HG03460 (cell line): ENCODE measurements at regions not wholly inside any gene's neighbourhood (a gene's known extent, or its start where the extent isn't known, plus 50 kb on each side); places are given as distances from the start of the nearest gene placed in this dataset.
"Not testable (repeated sequence)": the region's sequence is repeated elsewhere in the genome, so short reads cannot be mapped to it uniquely, and the experiment has no call there.

ENCODE experiments used
- ATAC-seq: cut with Tn5 transposase; IDR thresholded peaks from one replicate; pipeline ENCODE4 v1.9.1; 2021; ENCODE audit not compliant: unreplicated experiment

GRCh38 chr6:92408350-92408749, 1011.0 kb downstream of the EPHA7 start:
- no peak for ATAC-seq

- no peak for ATAC-seq
These were observed 1015.1 kb downstream of the EPHA7 start for GRCh38 chr6:92404281-92404680.

DNA sequence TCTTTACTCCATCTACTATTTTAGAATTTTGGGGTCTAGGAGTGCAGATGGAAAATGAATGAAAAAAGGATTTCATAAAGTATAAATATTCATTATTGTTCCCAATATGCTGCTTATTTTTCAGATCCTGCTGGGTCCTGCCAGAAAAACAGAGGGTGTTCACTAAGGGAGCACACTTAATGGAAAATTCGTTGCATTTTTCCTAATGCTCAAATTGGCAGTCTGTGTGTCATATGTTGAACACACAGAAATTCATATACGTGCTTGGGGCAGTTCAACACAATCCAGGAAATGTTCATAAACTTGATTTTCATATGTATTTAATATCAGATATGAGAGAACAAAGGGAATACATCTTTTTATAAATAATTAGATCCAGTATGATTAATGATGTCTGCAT, 1019.4 kb downstream of the EPHA7 start:
- ATAC-seq: no peak

GRCh38 chr6:92388706-92389105, 1030.7 kb downstream of the EPHA7 start:
- ATAC-seq: not testable (repeated sequence)

GRCh38 chr6:92380803-92381601, 1038.4 kb downstream of the EPHA7 start:
- no peak for ATAC-seq

DNA sequence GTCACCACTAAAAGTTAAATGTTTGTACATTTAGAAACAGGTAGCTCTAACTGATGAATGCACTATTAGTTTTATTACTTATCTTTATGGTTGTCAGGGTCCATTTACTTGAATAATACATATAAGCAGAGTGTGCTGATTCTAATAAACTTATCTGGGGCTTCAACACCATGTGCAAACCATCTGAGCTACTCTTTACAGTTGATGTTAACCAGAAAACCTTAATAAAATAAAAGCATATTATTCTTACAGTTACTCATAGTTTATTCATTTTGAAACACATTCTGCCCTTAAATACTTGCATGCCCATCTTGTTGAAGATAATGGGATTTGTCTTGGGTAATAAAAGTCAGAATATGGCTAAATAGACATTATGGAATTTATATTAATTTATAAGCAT, 1042.2 kb downstream of the EPHA7 start:
- ATAC-seq: no peak

- no peak for ATAC-seq
These were observed 1042.7 kb downstream of the EPHA7 start for GRCh38 chr6:92376691-92377090.

- ATAC-seq: no peak
These were observed 1047.8 kb downstream of the EPHA7 start for GRCh38 chr6:92371211-92372208.

- no peak for ATAC-seq
These were observed 1050.0 kb downstream of the EPHA7 start for GRCh38 chr6:92369309-92369708.

DNA sequence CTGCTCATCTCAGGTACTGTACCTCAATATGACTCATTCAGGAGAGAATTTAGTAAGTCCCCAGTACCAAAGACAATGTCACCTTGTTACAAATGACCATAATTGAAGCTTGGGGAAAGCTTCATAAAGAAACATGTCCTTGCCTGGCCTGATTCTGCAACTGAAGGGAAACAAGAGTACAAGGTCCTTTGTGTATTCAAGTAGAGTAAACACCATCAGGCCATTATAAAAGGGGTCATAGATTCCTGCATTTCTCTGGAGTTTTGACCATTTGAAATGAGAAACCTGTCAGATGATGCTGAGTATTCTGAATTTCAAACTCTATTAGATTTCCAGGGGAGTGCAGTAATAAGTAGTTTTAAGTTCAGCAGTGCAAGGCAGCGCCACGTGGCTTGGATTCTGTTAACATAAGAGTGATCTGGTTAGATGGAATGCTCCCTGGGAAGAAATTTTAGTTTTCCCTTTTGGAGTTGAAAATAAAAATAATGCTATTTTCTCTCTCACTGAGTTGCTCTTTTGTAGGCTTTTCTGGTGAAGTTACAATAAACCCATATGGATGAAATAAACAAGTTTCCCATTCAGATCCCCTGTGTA, 1054.3 kb downstream of the EPHA7 start:
- ATAC-seq: no peak

- ATAC-seq: no peak
These were observed 1056.2 kb downstream of the EPHA7 start for GRCh38 chr6:92363111-92363510.

- no peak for ATAC-seq
These were observed 1057.0 kb downstream of the EPHA7 start for GRCh38 chr6:92362404-92362803.

GRCh38 chr6:92361990-92362389, 1057.4 kb downstream of the EPHA7 start:
- no peak for ATAC-seq

DNA sequence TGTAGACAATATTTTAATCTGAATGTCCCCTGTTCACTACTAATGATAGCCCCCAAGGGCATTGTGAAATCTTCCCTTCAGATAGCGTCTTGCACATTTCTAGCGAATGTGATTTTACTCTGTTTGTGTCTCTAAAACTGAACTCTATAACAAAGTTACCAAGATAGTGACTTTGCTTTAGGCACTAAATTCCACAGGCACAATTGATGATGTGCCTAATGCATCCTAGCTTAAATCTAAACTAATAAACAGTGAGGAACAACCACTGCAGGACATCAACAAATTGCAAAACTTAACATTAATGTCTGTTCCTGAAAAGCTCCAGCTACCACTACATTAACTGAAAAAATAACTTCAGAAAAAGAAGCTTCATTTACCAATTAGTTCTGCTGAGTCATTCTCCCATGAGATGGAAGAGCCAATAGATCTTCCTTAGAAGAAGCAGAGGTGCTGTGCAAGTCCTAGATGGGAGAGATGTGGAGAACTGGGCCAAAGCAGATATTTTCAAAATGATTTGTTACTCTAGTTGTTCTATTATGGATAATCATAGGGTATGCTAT, 1065.0 kb downstream of the EPHA7 start:
- no peak for ATAC-seq

DNA sequence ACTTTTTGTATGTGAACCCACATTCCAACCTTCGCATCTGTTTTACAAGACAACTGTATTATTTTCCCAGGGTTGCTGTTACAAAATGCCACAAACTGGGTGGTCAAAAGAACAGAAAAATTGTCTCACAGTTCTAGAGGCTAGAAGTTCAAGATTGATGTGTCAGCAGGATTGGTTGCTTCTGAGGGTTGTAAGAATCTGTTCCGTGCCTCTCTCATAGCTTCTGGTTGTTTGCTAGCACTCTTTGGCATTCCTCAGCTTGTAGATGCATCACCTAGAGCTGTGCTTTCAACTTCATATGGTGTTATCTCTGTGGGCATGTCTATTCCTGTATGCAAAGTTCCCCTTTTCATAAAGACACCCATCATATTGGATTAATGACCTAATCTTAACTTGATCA, 1067.2 kb downstream of the EPHA7 start:
- ATAC-seq: no peak

- no peak for ATAC-seq
These were observed 1078.2 kb downstream of the EPHA7 start for GRCh38 chr6:92341201-92341600.

GRCh38 chr6:92339936-92340640, 1079.3 kb downstream of the EPHA7 start:
- no peak for ATAC-seq

DNA sequence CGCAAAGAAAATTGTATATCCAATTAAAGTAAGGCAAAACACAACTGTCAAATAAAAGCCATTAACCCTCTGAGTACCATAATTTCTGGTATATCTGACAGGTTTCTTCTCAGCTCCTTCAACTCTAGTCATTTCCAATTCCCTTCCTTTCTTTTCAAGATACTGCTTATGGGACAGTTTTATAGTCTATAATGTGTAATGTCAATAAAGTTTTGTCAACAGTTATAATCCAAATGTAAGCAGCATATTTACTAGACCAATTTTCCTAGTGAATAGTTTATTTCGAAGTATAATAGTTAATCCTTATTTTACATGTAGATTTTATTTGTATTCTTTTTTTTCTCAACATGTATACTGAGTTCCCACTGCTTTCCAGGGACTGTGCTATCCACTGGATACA, 1081.8 kb downstream of the EPHA7 start:
- ATAC-seq: no peak

DNA sequence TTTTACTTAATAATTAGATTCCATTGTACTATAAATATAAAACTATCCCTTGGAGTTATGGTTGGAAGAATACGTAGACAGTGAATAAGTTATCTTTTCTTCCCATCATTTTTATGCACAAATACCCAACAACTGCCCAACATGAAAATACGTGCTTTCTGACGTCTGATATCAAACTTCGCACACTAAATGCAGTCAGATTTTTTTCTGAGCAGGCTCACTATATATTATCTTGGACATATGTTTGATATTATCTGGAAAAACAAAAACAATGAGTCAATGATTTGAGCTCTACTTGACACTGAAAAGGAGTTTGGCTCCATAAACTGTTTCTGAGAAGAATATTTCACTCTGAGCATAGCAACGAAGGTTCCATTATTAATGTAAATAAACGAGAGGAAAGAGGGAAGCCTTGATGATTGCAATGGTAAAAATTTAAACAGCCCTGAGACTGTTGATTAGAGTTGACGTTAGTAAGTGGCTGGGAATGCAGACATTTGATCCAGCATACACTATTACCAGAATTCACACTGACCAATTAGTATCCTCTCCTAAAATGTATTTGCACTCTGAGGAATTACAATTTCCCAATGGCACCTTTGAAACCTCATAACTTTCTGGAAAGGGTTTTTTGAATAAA, 1090.0 kb downstream of the EPHA7 start:
- no peak for ATAC-seq

DNA sequence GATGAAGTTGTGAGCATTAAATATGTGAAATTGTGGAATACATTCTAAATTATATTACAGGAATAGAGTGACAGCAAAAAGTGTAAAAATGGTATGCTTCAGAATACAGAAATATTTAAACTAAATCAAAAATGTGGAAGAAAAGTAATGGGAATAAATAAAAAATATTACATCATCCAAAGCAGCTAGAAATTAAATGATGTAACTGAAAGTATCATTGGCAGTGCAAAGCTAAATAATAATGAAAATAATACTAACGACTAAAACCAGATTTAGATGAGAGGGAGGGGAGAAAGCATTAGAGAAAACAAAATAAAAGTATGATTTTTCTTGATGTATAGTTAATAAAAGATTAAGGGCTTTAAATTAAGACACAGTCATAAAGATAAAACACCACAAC, 1104.0 kb downstream of the EPHA7 start:
- no peak for ATAC-seq
